UCSD-AML1 (cell line): ENCODE measurements at regions not wholly inside any gene's neighbourhood (a gene's known extent, or its start where the extent isn't known, plus 50 kb on each side); places are given as distances from the start of the nearest gene placed in this dataset.

Experiments used
- DNase-seq: peaks from one replicate; lab custom pipeline; 2025; ENCODE audit not compliant: unreplicated experiment; lab: John Stamatoyannopoulos, UW

DNA sequence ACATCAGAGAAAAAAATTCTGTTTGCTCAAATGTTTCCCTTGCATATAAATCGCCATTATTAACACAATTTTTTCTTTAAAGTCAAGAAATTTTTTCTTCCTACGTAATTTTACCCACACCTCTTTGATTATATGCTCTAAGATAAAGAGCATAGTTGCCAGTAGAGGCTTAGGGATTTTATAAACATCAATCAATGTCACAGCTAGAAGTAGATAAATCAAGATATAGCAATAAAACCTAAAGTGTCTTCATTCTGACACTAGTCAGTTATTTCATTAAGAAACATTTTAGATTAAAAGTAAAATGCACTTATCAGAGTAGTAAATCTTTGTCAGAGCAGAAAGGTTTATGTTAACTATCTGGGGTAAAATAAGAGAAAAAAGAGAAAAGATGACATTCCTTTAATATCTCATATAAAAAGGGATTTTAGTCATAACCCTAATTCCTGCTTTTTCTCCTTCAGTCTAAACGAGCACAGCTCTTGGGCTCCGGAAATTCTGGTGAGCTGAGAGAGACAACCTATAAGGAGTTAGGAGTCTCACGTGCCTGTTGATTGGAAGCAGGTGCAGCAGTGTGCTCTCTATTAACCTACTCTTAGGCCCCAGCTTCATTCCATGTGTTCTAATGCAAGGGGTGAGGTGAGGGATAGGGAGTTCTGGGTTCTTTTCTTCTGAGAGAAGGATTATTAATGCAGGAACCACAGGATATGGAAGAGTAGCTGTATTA lies 172.4 kb upstream of the GULP1 start:
- DNase-seq, result no peak

DNA sequence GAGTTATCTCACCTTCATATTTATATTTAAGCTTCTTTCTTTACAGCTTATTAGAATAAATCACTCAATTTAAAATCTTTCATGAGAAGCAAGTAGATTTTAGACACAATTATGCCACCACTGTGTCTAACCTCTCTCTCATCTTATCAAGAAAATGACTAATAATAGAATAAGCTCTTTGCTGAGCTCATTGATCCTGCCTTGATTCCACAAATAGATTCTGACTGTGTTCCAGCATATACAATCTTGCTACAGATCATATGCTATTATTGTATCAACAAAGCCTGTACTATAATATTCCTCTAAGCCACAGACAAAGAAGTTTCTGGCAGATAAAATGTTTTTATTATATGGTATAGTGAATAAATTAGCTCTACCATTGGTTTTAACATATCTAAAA lies 168.7 kb upstream of the GULP1 start:
- DNase-seq, result no peak

DNA sequence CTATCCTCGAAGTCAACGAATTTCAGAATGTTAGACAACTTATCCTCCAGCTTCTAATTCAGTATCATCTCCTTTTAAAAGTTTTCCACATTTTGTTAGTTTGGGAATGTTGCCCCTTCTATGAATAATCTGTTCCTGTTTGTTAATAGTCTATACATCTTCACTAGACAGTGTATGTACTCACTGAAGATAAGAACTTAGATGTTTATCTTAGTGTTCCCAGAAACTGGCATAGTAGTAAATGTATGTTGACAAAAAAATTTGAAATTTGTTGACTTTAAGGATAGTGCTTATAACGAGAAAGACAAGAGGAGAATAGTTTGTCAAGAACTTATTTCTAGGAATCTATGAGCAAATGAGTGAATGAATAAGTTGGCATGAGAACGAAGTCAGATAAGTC lies 162.0 kb upstream of the GULP1 start:
- no peak for DNase-seq

DNA sequence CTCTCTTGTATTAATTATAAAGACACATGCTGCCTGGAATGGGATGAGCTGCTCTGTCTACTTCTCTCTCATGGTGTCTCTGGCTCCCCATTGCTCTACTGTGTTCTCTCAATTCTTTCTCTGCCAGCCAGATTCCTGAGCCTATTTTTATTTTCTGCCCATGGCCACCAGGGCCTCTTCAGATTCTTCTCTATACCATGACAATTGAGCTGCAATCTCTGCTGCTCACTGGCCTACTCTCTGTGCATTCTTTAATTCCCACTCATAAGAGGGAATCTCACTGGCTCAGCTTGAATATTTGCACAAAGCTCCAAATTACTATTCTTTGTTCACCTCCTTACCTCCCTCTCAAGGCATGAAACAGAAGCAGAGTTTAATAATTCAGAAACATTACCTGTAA lies 161.4 kb upstream of the GULP1 start:
- no peak for DNase-seq

DNA sequence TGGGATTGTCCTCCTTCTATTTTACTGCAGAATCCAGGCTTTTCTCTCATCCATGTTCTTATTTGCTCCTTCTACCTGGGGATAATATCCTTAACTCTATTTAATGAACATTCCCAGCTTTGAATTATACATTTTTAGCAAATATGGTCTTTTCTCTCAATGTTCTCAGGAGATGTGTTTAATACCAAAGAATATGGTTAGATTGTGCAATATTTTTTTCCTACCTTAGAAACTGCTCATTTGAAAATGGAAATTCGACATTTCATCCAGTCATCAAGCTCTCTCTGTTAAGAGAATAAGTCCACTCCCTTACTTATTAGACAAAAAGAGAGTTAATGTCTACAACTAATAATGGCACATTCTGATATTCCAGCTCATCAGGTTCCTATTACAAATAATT lies 160.4 kb upstream of the GULP1 start:
- no peak for DNase-seq

DNA sequence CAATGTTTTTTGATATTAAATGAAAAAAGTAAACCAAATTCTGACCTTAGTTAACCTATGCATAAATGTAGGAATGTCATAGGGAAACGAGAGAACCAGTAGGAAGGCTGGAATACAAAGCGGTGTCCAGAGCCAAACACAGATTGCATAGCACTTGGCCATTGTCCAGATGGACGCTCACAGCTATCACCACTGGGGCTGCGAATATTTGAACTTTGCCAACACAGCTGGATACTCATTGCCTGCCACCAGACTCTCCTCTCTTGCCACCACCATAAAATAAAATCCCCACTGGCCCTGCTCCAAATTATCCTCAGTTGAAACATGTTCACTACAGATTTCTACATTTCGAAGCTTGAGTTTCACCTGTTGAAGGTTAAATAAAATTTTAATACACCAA lies 159.3 kb upstream of the GULP1 start:
- no peak for DNase-seq

DNA sequence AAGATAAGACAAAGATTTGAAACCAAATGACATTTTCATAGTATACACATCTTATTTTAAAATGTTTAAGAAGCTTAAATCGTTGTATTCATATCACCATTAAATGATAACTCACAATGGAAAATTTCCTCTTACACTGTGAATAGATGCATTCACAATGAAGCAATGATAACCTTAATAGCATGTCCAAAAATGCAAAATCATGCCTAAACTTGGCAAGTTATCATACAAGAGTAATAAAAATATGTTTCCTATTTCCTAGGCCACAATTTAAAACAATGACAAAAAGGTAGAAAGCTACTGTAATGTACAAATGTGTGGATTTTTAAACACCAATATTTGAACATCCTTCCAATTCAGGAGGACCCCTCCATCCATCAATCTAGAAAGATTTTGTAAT lies 157.4 kb upstream of the GULP1 start:
- no peak for DNase-seq

DNA sequence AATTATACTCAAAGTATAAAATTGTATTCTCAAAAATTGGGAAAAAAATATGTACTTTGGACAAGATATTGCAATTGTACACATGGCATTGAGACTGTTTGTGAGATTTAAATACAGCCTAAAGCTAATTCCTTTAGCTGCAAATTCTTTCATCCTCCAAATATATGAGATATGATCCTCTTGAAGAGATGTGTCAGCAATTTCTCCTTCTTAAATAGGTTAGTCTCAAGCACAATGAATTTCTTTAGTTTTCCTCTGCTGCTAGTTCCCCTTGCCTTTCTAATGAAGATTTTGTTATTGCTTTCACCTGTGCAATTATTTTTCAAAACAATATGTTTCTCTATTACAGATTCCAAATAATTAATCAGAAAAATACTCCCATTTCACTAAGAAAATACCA lies 153.4 kb upstream of the GULP1 start:
- no peak for DNase-seq

DNA sequence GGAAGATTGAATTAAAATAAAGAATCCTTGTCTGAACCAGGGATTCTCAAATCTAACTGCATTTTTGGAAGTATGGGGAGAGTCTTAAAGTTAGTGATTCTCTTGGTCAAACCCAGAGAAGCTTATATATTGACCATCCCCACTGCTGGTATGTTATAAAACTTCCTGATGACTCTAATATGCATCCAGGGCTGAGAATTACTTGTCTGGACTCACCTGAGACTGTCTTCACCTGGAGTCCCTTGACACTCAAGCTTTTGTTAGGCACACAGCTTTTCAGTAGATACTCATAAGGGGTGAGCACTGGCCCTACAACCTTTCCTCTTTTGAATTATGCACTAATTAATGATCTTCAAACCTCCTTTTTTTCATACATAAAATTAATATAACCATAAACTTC lies 149.6 kb upstream of the GULP1 start:
- no peak for DNase-seq

DNA sequence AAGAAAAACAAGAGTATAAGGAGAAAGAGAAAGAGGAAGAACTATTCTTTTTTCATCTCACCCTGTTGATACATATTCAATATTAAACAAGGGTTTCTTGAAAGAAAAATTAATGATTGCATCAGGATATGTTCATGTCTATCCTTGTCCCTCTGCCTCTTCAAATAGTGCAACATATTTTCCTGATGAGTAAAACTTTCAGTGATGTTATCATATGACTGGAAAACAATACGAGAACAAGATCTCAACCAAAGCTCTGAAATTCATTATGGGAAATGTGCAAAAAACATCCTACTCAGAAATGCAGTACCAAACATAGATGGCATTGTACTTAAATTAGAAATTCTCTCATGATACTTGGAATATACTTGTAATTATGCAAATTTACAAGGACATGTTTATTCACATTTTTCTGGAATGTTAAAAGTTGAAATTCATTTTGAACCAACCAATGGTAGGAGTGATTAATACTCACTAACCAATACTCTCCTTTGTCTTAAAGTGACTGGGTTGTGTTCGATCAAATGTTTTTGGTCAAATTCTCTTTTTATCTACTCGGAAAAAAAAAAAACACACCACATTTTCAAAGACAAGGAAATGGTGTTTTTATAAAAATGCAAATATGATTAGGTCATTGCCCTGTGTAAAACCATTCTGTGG lies 148.9 kb upstream of the GULP1 start:
- no peak for DNase-seq

DNA sequence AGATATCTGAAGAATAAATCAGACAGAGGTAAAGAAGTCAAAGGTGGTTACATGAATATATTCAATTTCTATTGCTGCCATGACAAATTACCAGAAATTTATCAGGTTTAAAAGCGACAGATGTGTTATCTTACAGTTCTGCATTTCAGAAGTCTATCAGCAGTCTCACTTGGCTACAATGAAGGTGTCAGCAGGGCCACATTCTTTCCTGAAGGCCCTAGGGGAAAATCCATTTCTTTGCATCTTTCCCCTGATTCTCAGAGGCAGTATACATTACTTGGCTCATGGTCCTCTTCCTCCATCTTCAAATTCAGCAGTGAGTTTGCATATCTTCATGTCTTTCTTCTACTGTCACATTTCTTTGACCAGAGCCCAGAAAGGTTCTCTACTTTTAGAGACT lies 145.8 kb upstream of the GULP1 start:
- DNase-seq, result no peak

DNA sequence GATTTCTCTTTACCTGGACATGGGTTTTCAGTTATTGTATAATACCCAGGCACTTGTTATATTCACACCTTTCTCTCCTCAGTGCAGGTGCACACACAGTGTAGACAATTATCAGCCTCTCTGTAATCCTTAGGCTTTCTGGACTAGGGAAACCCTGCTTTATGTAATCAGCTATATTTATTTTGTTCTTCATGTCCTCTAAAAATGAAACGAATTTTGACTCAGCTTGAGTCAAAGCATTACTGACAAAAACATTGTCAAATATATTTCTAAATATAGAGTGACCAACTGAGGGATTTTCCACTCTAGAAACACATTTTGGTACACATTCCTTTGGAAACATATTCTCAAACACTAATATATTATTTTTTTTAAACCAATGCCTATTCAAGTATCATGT lies 144.8 kb upstream of the GULP1 start:
- DNase-seq, result no peak

DNA sequence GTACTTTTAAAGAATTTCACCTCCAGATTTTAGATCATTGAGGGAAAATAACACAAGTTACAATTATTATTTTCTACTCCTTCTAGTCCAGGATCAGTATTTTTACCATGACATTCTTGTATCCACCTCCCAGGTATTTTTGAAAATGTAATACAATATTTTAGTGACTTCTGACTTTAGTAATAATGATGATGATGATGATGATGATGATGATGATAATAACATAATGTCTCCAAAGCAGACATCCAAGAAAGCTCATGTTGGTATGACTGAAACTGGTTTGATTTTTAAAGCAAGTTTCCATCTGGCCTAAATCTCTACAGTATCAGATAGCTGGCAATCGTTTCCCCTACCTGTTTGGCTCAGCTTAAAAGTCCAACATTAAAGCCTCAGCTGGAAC lies 140.0 kb upstream of the GULP1 start:
- no peak for DNase-seq

DNA sequence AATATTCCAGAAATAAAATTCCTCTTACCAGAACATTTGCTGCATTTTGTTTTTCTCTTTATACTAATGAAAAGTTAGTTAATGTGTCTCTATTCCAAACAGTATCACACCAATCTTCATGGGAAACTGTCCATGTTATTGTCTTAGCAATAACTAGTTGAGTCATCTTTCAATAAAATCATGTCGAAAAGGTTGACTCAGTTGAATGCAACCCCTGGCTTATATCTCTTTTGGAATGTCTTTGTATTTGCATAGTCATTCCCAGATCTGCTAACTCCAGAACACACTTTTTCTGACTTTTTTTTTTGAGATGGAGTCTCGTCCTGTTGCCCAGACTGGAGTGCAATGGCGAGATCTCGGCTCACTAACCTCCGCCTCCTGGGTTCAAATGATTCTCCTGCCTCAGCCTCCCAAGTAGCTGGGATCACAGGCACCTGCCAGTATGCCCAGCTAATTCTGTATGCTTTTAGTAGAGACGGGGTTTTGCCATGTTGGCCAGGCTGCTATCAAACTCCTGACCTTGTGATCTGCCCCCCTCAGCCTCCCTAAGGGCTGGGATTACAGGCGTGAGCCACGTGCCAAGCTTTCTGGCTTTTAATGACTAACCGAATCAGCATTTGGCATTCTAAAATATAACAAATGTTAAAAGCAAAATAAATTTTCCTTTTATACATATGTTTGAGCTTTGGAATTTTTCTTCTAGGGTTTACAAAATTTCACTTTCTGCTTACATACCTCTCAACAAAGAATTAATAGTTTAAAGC lies 133.2 kb upstream of the GULP1 start:
- no peak for DNase-seq

DNA sequence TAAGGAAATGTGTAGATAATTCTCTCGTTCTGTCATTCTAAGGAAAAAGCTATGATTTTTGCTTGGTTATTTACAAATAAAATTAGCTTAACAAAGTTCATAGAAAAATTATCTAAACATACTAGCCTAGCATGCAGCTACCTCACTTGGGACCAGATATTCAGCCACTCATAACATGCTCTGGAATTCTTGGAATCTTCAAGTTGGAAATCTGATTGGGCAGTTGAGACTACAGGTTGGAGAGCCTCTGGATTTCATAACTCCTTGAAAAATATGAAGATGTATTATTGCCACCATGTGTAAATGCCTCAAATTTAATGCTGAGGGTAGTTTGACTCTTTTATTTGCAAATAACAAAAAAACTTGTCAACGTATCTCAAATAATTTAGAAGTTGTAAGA lies 132.2 kb upstream of the GULP1 start:
- DNase-seq, result no peak

DNA sequence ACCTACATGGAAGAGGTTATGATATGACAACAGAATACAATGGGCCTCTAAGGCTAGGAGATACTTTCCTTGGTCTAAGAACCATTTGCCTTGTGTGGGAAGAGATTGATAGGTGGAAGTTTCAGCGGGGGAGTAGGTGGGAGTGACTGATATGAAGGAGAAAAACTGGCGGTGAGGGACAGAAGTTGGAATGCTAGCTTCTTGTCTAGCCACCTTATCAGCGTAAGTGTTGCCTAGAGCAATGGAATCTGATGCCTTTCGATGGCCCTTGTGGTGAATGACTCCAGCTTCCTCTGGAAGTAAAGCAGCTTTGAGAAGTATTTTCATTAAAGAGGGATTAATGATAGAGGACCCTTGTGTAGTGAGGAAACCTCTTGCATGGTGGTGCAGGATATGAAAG lies 121.3 kb upstream of the GULP1 start:
- DNase-seq, result no peak

DNA sequence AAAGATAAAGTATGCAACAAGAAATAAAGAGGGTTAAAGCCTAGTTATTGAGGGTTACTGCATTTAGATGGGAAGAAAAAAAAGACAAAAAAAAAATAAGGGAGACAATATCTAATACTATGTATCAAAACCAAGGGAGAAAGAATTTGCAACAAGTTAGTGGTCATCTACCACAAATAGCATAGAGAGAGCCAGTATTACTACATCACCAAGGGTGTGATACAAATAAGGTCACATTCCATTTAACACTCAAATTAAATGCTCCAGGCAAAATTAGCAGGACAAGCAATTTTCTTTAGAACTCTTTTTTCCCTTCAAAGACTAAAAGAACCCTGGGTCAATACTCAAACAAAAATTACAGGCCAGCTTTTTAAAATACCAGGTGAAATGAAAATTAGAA lies 115.1 kb upstream of the GULP1 start:
- no peak for DNase-seq

DNA sequence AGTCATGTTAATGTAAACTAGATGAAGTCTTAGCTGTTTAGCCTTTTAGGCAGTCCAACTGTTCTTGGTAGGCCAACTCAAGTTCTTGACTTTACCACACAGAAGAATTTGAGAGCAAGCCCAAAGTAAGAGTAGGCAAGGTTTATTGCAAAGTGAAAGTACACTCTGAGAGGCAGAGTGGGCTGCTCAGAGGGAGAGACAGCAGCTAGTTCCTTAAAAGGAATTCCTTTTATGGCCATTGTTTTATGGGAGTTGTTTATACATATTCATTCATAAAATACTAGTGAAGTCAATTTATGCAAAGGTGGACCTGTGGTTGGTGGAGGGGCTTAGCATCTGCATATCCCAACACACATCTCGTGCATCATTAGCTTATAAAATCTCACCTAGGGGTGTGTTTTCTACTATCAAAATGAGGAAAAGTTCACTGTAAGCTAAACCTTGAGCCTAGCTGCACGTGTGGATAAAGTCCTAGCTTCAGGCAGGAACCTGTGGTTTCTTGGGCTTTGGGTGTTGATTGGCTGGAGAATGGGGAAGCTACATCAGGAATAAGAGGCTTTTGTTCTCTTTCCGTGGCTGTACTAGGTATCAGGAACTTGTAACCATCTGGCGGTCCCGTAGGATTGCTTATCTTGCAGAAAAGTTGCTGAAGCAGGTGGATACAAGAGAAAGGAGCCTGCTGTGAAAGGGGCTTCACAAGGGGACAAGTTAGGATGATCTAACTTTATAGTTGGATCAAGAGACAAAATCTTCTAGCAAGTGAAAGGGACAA lies 110.4 kb upstream of the GULP1 start:
- peak; percentile 11 for DNase-seq

DNA sequence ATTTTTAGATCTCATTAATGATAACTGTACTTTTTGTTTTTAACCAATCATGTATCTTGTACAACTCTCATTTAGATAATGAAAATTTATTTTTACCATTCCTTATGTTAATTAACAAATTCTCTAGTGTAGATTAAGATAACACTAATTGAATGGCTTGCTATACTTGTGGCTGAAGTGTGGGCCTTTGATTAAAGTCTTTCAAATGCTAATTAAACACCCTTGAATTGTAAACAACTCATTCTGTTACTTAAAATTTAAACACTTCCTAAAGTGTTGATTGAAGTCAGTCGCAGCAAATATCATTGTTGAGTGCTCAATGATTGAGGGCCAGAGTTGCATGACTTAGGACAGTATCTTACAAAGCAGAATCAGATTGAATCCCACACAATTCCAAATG lies 109.8 kb upstream of the GULP1 start:
- DNase-seq, result no peak

DNA sequence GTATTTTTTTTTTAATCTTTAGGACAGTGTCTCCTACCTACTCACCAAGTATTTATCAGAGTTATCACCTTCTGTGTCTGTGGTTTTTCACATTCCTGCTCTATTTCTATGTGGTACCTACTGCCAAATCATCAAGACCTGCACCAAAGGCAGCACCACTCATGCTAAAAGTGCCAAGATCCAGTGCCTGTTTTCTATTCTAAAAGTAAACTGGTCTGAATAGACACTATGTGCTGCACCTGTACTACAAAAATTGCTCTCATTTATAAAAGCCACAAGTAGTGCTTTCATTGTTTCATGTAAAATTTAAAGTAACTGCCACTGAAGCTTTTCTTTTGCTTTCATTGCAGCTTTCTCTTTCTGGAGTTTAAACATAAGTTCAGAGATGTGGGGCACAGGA lies 103.9 kb upstream of the GULP1 start:
- DNase-seq, result no peak

DNA sequence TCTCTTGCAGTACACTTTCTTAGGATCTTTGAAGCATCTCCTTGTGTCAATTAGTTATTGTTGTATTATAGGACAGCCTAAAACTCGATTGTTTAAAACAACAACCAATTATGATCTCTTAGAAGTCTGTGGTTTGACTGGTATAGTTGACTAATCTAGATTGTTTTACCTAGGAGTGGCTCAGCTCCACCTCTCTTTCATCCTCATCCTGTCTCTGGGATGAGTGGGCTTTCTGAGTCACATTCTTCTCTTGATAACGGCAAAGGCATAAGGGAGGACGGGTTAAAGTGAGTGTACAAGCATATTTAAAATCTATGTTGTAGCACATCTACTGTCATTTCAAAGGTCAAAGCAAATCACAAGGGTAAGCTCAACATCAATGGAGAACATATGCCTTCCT lies 102.3 kb upstream of the GULP1 start:
- DNase-seq, result no peak

DNA sequence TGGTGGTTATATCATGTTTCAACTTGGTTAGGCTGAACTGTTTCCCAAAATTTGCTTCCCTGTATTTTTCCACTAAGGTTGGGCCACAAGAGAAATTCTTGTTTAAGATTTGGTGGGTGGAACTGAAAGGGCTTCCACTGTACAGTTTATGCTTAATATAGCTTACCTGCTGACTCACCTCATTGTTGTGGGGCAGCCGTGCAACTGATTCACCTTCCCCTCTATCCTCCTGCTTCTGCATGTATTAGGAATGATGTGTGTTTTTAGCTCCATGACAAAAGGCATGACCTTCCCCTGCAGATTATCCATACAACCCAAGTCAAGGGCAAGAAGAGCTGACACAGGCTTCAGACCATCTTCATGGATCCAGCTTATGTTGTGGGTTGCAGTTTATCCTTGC lies 98.4 kb upstream of the GULP1 start:
- DNase-seq, result no peak
